Ishikawa (cell line): ENCODE measurements at regions not wholly inside any gene's neighbourhood (a gene's known extent, or its start where the extent isn't known, plus 50 kb on each side); places are given as distances from the start of the nearest gene placed in this dataset.

Experiments used
- CEBPB ChIP-seq: IDR thresholded peaks from 2 replicates; pipeline ENCODE4 v1.6.1; 2012
- CREB1 ChIP-seq: IDR thresholded peaks from 2 replicates; pipeline ENCODE4 v1.6.1; 2012; ENCODE audit warnings: low read depth
- EGR1 ChIP-seq: IDR thresholded peaks from 2 replicates; pipeline ENCODE4 v1.6.1; 2012
- EP300 ChIP-seq: IDR thresholded peaks from 2 replicates; pipeline ENCODE4 v1.6.1; 2012; ENCODE audit warnings: borderline replicate concordance
- FOXM1 ChIP-seq: IDR thresholded peaks from 2 replicates; pipeline ENCODE4 v1.6.1; 2012; ENCODE audit warnings: low read depth, borderline replicate concordance
- MAX ChIP-seq: IDR thresholded peaks from 2 replicates; pipeline ENCODE4 v1.6.1; 2012
- NFIC ChIP-seq: IDR thresholded peaks from 2 replicates; pipeline ENCODE4 v1.6.1; 2012
- RAD21 ChIP-seq: IDR thresholded peaks from 2 replicates; pipeline ENCODE4 v1.6.1; 2012; ENCODE audit warnings: low read depth
- REST ChIP-seq: IDR thresholded peaks from 2 replicates; pipeline ENCODE4 v1.6.1; 2012; ENCODE audit warnings: low read depth, mild to moderate bottlenecking
- TAF1 ChIP-seq: IDR thresholded peaks from 2 replicates; pipeline ENCODE4 v1.6.1; 2012; ENCODE audit warnings: low read depth, mild to moderate bottlenecking
- TCF12 ChIP-seq: IDR thresholded peaks from 2 replicates; pipeline ENCODE4 v1.6.1; 2012; ENCODE audit warnings: low read depth
- TEAD4 ChIP-seq: IDR thresholded peaks from 2 replicates; pipeline ENCODE4 v1.6.1; 2012
- YY1 ChIP-seq: IDR thresholded peaks from 2 replicates; pipeline ENCODE4 v1.6.1; 2012; ENCODE audit warnings: low read depth
- ZBTB7A ChIP-seq: IDR thresholded peaks from 2 replicates; pipeline ENCODE4 v1.6.1; 2012; ENCODE audit warnings: low read depth
- TF ChIP-seq, protein P1 (sequence below): IDR thresholded peaks from 2 replicates; pipeline ENCODE4 v1.6.1; 2012

- TF ChIP-seq FOXM1 (no peak), NFIC (no peak)
Observed at GRCh38 chr22:48152916-48153315, 1390.5 kb downstream of the TBC1D22A start.

GRCh38 chr22:48152164-48152775 lies 1389.8 kb downstream of the TBC1D22A start:
- TF ChIP-seq YY1, result no peak
- no peak for TF ChIP-seq MAX
- no peak for TF ChIP-seq ZBTB7A
- no peak for TF ChIP-seq TAF1
- no peak for TF ChIP-seq REST
- no peak for TF ChIP-seq EGR1
- TF ChIP-seq CREB1, result no peak
- no peak for TF ChIP-seq FOXM1
- no peak for TF ChIP-seq EP300
- no peak for TF ChIP-seq TCF12
- no peak for TF ChIP-seq NFIC
- no peak for TF ChIP-seq CEBPB
- TF ChIP-seq RAD21, result no peak
- TF ChIP-seq, protein P1, sequence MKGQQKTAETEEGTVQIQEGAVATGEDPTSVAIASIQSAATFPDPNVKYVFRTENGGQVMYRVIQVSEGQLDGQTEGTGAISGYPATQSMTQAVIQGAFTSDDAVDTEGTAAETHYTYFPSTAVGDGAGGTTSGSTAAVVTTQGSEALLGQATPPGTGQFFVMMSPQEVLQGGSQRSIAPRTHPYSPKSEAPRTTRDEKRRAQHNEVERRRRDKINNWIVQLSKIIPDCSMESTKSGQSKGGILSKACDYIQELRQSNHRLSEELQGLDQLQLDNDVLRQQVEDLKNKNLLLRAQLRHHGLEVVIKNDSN, result no peak

- TF ChIP-seq RAD21, result no peak
- no peak for TF ChIP-seq NFIC
- TF ChIP-seq EP300, result no peak
- no peak for TF ChIP-seq EGR1
- no peak for TF ChIP-seq TAF1
- no peak for TF ChIP-seq TEAD4
- no peak for TF ChIP-seq ZBTB7A
- no peak for TF ChIP-seq MAX
- TF ChIP-seq, protein P1, result no peak
- no peak for TF ChIP-seq TCF12
- TF ChIP-seq CEBPB, result no peak
- no peak for TF ChIP-seq REST
- TF ChIP-seq FOXM1, result no peak
- TF ChIP-seq YY1, result no peak
- no peak for TF ChIP-seq CREB1
Observed at GRCh38 chr22:48151641-48152040, 1389.2 kb downstream of the TBC1D22A start.

- TF ChIP-seq REST, result no peak
- TF ChIP-seq FOXM1, result no peak
- TF ChIP-seq TCF12, result no peak
- TF ChIP-seq, protein P1, result no peak
- TF ChIP-seq TEAD4, result no peak
- TF ChIP-seq ZBTB7A, result no peak
- TF ChIP-seq CREB1, result no peak
- no peak for TF ChIP-seq TAF1
- no peak for TF ChIP-seq MAX
- no peak for TF ChIP-seq NFIC
- no peak for TF ChIP-seq EP300
- TF ChIP-seq YY1, result no peak
- no peak for TF ChIP-seq RAD21
Observed at GRCh38 chr22:48147831-48148230, 1385.4 kb downstream of the TBC1D22A start.
